Endometrium (tissue), 2 donors: ENCODE measurements at regions not wholly inside any gene's neighbourhood (a gene's known extent, or its start where the extent isn't known, plus 50 kb on each side); places are given as distances from the start of the nearest gene placed in this dataset.
"Not testable (repeated sequence)": the region's sequence is repeated elsewhere in the genome, so short reads cannot be mapped to it uniquely, and the experiment has no call there.

Source experiments
- FAIRE-seq: peaks from 2 replicates; lab custom pipeline; 2012; peaks lifted over from hg19 to GRCh38; lab: Jason Lieb, UNC
- donor health status: control.
- donor health status: control.

DNA sequence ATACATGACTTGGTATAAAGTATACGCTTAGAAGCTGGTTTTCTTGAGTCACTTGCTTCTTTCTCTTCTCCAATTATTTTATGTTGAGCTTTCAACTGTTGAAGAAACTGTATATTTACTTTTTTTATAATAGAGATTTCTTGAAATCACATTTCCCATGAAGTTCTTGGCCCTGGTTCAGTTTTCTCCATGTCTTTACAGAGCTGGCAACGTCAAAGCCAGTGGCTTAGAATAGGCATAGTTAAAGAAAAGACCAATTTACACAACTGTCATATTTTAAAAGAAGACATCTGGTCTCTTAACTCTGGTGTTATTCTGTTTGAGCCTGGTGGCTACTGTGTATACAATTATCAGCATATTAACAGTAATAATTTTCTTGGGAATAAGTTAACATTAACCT lies 1249.3 kb downstream of the CDH12 start:
- FAIRE-seq, result no peak

GRCh38 chr5:21594566-21594965 lies 1258.6 kb downstream of the CDH12 start:
- no peak for FAIRE-seq

GRCh38 chr5:21593261-21593660 lies 1259.9 kb downstream of the CDH12 start:
- no peak for FAIRE-seq

DNA sequence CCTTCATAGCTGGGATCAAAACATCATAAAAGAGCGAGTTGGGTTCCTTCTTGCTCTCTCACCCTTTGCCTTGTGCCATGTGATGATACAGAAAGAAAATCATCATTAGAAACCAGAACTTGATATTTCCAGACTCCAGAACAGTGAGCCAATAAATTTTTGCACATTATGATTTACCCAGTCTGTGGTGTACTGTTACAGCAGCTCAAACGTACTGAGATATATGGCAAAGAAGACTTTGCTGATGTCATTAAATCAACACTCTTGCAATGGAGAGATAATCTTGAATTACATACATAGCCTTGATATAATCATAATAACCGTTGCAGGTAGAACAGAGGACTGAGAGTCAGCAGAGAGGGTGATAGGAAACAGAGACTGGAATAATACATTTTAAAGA lies 1271.6 kb downstream of the CDH12 start:
- no peak for FAIRE-seq

DNA sequence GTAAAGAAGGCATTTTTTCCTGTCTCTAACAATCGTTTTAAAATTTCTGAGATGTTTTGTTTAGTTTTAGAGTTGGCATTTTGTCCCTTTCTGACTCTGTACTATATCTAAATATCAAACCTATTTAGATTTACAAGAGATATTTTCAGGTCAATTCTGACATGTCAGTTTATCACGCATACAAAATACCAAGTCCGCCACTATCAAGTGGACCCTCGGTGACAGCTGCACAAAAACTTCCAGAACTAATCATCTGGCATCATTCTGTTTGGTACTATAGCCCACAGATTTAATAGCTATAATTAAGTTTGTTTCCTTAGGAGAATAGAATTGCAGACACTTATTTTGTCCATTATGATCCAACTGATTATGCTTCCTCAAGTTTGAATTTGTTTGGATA lies 1278.2 kb downstream of the CDH12 start:
- FAIRE-seq, result no peak

- no peak for FAIRE-seq
Observed at GRCh38 chr5:21574438-21574837, 1278.7 kb downstream of the CDH12 start.

DNA sequence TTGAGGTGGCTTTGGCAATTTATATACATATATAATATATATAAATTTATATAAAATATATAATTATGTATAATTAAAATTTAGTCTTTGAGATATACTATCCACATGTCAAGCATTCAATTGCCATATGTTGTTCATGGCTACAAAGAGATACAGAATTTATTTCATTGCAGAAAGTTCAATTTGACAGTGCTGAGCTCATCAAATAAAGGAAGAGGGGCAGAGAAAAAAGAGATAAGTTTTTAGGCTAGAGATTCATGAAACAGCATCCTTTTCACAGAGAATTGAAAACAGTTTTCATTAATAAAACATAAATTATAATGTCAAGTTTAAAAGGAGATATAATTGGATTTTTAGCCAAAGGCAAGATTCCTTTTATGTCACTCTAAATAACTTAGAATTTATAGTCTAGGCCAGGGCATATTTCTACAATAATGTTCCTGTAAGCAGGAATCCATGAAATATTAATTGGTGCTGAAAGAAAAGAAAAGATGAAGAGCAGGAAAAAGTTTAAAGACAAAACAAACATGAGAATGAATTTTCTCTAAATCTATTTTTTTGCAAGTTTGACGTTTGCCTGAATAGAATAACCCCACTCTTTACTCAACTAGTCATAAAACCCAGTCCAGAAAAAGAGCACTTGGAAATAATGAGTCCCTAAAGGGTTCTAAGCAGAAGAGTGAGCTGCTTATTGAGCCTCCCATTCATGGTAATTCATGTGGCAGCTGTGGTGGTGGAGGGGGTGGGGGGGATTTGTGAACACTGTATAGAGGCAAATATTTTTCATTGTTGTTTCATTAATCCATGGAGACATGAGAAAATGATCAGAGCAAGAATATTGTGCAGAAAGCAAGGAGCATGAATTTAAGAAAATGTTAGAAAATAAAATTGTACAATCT lies 1279.5 kb downstream of the CDH12 start:
- no peak for FAIRE-seq

- FAIRE-seq, result not testable (repeated sequence)
Observed at GRCh38 chr5:21571196-21571595, 1281.9 kb downstream of the CDH12 start.

DNA sequence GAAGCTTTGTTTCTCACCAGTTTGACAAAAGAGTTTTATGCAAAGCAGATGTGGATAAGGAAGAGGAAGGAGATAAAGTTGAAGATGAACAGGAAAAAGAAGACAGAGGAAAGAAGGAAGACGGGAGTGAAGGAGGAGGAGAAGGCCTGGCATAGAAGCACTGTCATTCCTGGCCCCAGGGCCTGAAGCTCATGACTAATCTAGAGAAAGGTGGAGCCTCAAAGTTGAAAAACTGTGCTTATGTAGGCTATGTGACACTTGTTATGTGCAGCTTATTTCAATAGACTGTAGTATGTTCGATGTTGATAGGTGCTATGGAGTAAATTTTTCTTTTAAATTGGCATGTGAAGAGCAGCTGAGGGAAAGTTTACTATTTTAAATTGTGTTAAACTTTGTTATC lies 1294.0 kb downstream of the CDH12 start:
- FAIRE-seq, result not testable (repeated sequence)

GRCh38 chr5:21552263-21552662 lies 1300.9 kb downstream of the CDH12 start:
- FAIRE-seq, result not testable (repeated sequence)

DNA sequence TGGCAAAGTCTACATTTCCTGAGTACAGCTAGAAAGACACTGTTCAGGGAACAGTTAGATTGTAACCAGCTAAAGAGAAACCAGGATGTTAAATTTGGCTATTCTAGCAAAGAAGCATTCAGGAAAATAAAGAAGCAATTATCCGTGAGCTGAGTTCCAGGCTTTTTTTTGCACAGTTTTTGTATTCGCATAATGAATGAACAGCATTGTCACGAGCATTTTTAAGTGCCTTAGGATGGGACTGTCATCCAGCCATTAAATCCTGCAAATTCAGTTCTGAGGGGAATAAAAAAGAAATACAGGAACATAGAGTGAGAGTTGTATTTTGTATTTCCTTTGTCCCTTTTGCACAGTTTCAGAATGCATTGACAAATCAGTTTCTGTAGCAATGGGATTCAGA lies 1302.2 kb downstream of the CDH12 start:
- not testable (repeated sequence) for FAIRE-seq

GRCh38 chr5:21547656-21548055 lies 1305.5 kb downstream of the CDH12 start:
- not testable (repeated sequence) for FAIRE-seq

DNA sequence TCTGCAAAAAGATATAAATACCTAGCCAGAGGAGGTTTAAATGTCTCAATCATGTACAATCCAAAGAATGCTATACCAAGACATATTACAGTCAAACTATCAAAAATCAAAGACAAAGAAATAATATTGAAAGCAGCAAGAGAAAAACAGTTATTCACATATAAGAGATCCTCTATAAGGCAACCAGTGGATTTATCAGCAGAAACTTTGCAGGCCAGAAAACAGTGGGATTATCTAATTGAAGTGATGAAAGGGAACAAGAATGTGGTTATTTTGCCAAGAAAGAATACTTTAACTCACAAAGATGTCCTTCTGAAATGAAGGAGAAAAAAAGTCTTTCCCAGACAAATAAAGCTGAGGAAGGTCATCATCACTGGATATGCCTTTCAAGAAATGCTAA lies 1318.0 kb downstream of the CDH12 start:
- FAIRE-seq, result not testable (repeated sequence)

GRCh38 chr5:21521157-21521556 lies 1332.0 kb downstream of the CDH12 start:
- FAIRE-seq, result not testable (repeated sequence)

DNA sequence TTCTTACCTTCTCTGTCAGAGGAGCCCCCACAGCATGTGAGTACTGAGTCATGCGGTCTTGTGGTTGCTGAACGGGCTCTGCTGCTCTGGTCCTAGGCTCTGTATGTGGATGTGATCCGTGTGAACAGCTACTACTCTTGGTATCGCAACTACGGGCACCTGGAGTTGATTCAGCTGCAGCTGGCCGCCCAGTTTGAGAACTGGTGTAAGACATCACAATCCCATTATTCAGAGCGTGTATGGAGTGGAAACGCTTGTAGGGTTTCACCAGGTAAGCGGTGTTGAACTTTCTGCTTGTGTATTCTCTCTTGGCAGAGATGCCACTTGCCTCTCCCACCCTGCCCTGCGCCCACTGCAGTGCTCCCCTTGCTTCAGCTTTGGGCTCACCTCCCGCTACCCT lies 1356.2 kb downstream of the CDH12 start:
- not testable (repeated sequence) for FAIRE-seq

DNA sequence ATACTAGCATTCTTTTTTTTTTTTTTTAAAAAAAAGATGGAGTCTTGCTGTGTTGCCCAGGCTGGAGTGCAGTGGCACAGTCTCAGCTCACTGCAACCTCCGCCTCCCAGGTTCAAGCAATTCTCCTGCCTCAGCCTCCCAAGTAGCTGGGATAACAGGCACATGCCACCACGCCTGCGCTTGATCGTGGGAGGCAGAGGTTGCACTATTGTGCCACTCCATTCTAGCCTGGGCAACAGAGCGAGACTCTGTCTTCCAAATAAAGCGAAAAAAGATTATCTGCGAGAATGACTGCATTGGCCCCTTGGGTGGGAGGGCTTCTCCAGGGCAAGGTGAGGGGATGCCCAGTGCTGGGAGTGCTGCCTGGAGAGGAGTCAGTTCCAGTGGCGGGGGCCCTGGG lies 1357.1 kb downstream of the CDH12 start:
- not testable (repeated sequence) for FAIRE-seq

- FAIRE-seq, result not testable (repeated sequence)
Observed at GRCh38 chr5:21495235-21495634, 1357.9 kb downstream of the CDH12 start.

DNA sequence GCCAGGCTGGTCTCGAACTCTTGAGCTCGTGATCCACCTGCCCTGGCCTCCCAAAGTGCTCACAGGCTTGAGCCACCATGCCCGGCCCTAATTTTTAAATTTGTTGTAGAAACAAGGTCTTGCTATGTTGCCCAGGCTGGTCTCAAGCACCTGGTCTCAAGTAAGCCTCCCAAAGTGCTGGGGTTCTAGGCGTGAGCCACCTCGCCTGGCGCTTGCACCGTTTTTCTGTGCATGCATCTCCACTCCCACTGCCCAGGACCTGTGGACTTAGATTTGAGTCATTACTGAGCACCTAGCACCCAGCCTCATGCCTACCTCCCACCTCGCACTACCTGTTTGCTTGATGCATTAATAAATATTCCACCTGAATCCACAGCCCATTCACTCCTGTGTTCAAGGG lies 1359.1 kb downstream of the CDH12 start:
- FAIRE-seq, result not testable (repeated sequence)

- FAIRE-seq, result not testable (repeated sequence)
Observed at GRCh38 chr5:21491182-21491581, 1362.0 kb downstream of the CDH12 start.

DNA sequence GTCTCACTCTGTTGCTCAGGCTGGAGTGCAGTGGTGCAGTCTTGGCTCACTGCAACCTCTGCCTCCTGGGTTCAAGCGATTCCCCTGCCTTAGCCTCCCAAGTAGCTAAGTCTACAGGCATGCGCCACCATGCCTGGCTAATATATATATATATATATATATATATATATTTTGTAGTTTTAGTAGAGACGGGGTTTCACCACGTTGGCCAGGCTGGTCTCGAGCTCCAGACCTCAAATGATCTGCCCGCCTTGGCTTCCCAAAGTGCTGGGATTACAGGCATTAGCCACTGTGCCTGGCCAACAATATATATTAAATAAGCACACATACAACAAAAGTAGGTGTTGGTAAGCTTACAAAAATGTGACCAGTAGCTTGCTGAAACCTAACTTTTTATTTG lies 1364.3 kb downstream of the CDH12 start:
- FAIRE-seq, result not testable (repeated sequence)

DNA sequence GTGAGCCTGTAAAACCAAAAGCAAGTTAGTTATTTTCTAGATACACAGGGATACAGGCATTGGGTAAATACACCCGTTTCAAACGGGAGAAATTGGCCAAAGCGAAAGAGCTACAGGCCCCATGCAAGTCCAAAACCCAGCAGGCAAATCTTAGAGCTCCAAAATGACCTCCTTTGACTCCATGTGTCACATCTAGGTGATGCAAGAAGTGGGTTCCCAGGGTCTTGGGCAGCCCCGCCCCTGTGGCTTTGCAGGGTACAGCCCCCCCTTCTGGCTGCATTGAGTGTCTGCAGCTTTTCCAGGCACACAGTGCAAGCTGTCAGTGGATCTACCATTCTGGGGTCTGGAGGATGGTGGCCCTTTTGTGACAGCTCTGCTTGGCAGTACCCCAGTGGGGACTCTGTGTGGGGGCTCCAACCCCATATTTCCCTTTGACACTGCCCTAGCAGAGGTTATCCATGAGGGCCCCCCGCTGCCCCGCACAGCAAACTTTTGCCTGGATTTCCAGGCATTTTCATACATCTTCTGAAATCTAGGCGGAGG lies 1367.6 kb downstream of the CDH12 start:
- not testable (repeated sequence) for FAIRE-seq

DNA sequence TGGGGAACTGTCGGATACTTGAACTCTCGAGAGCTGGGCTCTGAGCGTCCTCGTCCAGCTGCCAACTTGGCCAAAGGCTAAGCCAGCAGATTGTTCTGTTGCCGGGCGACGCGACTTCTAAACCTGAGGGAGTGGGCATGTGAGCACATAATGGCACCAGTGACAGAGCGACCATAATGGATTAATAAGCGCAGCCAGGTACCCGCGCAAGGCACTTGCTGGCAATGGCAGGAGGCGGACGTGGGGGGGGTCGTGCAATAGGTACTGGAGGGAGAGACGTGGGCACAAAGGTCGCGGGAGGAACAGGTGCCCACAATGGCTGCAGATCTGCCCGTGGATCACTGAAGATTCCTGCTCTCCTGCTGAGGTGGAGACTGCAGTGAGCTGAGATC lies 1368.7 kb downstream of the CDH12 start:
- FAIRE-seq, result not testable (repeated sequence)

DNA sequence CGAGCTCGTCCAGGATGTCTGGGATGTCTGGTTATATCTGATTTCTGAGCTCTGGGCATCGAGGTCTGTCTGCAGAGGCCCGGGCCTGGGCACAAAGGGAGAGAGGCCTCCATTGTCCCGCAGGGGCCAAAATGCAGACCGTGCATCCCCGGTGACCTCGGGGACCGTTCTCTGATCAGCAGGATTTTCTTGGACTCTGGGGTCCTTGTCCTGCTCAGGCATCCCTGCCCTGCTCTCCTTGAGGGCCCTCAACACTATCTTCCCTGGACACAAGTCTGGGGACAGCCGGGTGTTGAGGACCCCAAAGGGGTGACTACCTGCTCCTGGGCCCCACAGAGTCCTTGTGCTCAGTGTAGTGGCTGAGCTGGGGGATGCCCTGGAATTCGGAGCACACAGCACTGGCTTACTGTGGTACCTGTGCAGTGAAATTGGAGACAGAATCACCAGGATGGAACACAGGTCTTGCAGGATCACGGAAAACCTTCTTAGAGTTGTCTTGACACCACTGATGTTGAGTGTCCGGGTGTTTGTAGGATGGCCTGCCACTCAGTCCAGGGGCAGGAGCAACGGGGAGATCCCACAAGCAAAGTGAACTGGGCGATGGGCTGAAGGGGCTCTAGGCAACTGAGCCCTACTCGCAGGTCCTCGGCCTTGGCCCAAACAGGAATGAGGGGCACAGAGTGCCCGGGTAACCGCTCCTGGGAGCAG lies 1369.2 kb downstream of the CDH12 start:
- FAIRE-seq, result not testable (repeated sequence)
